SK-N-MC (cell line): ENCODE measurements at regions not wholly inside any gene's neighbourhood (a gene's known extent, or its start where the extent isn't known, plus 50 kb on each side); places are given as distances from the start of the nearest gene placed in this dataset.

Experiments used
- EZH2 ChIP-seq: fragments of 200-600 bp; sonication (generic); IDR thresholded peaks from one replicate; pipeline ENCODE4 v1.6.1; 2017; ENCODE audit warnings: antibody characterized with exemption
- FOXP2 ChIP-seq: optimal IDR thresholded peaks from 2 replicates; pipeline ENCODE3; 2011; ENCODE audit warnings: mild to moderate bottlenecking, moderate library complexity; ENCODE audit not compliant: insufficient read depth; ENCODE audit errors: extremely low read length, control extremely low read depth

DNA sequence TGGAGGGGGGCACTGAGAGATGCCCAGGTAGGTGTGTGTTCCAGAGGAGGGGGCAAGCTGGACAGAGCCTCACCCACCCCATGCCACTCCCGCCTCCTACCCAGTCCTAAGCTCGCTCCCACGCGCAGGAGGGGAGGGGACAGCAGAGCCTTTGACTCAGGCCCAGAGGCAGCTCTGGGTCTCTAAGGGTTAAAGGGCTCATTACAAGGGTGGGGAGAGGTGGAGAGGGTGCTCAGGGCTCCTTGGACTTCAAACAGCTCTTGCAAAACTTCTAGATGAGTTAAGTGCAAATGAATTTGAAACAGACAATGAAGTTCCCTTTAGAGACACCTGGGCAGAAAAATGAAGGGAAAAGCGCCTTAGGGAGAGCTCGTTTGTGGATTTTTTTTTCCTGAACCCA, 104.2 kb upstream of the CASZ1 start:
- TF ChIP-seq EZH2 (no peak), FOXP2 (no peak)
